Heart left ventricle (tissue), 16 donors: ENCODE measurements at regions not wholly inside any gene's neighbourhood (a gene's known extent, or its start where the extent isn't known, plus 50 kb on each side); places are given as distances from the start of the nearest gene placed in this dataset.

ENCODE experiments used
- ATAC-seq, 4 donors: fragments of 200-7000 bp; cut with Tn5 transposase; one replicate each; pipeline ENCODE4 v1.9.1; 2020 to 2022; ENCODE audit warnings: moderate library complexity in 4 of 4, mild to moderate bottlenecking in 3 of 4, moderate number of reproducible peaks in 1 of 4
- DNase-seq, 5 donors: peaks; one replicate each; pipeline ENCODE4 v3.0.0-alpha.2; 2020
- H3K27ac ChIP-seq, 12 donors: fragments of 200-600 bp; sonication (generic) in 4 of 12; one replicate each; pipeline versions ENCODE4 v1.5.0 to v1.8.0; 2016 to 2022; ENCODE audit warnings: mild to moderate bottlenecking in 2 of 12
- H3K27me3 ChIP-seq, 9 donors: fragments of 200-600 bp; sonication (generic) in 2 of 9; one replicate each; pipeline versions ENCODE4 v1.5.1 to v1.8.0; 2016 to 2022; ENCODE audit warnings: mild to moderate bottlenecking in 3 of 9
- H3K36me3 ChIP-seq, 9 donors: fragments of 200-600 bp; sonication (generic) in 2 of 9; one replicate each; pipeline versions ENCODE4 v1.5.0 to v1.8.0; 2018 to 2022; ENCODE audit warnings: mild to moderate bottlenecking in 2 of 9
- H3K4me1 ChIP-seq, 12 donors: fragments of 200-600 bp; sonication (generic) in 4 of 12; one replicate each; pipeline versions ENCODE4 v1.5.0 to v1.8.0; 2016 to 2022; ENCODE audit warnings: mild to moderate bottlenecking in 3 of 12
- H3K4me3 ChIP-seq, 12 donors: fragments of 200-600 bp; sonication (generic) in 4 of 12; one replicate each; pipeline versions ENCODE4 v1.5.0 to v1.8.0; 2017 to 2022; ENCODE audit warnings: mild to moderate bottlenecking in 9 of 12, moderate library complexity in 4 of 12
- H3K9me3 ChIP-seq, 12 donors: fragments of 200-600 bp; sonication (generic) in 4 of 12; one replicate each; pipeline versions ENCODE4 v1.5.0 to v1.8.0; 2016 to 2022; ENCODE audit warnings: mild to moderate bottlenecking in 1 of 12
- CTCF ChIP-seq, 12 donors: fragments of 200-600 bp; sonication (generic) in 4 of 12; IDR thresholded peaks; one replicate each; pipeline versions ENCODE4 v1.5.0 to v1.8.0; 2018 to 2022; ENCODE audit warnings: antibody characterized with exemption in 12 of 12, mild to moderate bottlenecking in 5 of 12
- POLR2A ChIP-seq, 2 donors: fragments of 450-650 bp; IDR thresholded peaks; one replicate each; pipeline ENCODE4 v1.6.1; 2017; ENCODE audit warnings: antibody characterized with exemption in 2 of 2, mild to moderate bottlenecking in 2 of 2, moderate library complexity in 2 of 2
- WGBS, 4 donors: extraction: QIAGEN DNeasy Blood & Tissue Kit in 2 of 4; methylation state at CpG; one replicate each; pipeline versions ENCODE4 v1.1.5 to v1.1.7; 2013 to 2018; 5-methylcytosine and 5-hydroxymethylcytosine counted together
- intact Hi-C, 10 donors: fragments of 100-400 bp; cut with DNase I; formaldehyde crosslinking; loops; one replicate each; pipeline versions ENCODE4 v1.11.1 to v1.14.2; 2022
- donor health status: ischemic (EF 13 %, LVEDD 7.1; RV severe dilation, severe dysfunction).
- donor health status: healthy with polysubstance abuse.
- donor health status: DM: no; HTN: yes; CAD: no.
- donor health status: DM: no; HTN: no; CAD: no.
- donor health status: ischemic (EF 25% LVEDD 6.9; RV normal size, moderate dysfunction).
- donor health status: ischemic (EF 25% LVEDD 5.7; RV mildly dilated, moderate dysfunction).
- donor health status: healthy.
- donor health status: DM: yes; HTN: yes; CAD: no.
- donor health status: ischemic (EF 35%, LVEDD 5.7; RV mildly dilated, moderate dysfunction).
- donor health status: nonischemic (EF 11% LVEDD 7.7; RV severe dilation, severe dysfunction).
- donor health status: DM: yes; HTN: yes; CAD: no.
- donor health status: PGD.
- donor health status: ischemic (EF 29% LVEDD 5.4; RV normal size, mild dysfunction).
- donor health status: nonischemic (EF 23%, LVEDD 6.1; RV moderate dilation, normal function).

- TF ChIP-seq CTCF (IDR thresholded peaks at IDR 0.05) (no peak), POLR2A (IDR thresholded peaks at IDR 0.05) (no peak)
- no peak for DNase-seq
- intact Hi-C loops = no loop called here
These were observed 180.3 kb downstream of the MYCN start for GRCh38 chr2:16120591-16121180.

GRCh38 chr2:16119741-16120140 is 179.4 kb downstream of the MYCN start:
- DNase-seq (no peak), ATAC-seq (no peak)
- peaks cover 0 to 7% (median 0%) of the 10 kb centered on the region in 12 donors for H3K9me3 ChIP-seq
- WGBS, 4 donors = 91 to 95% (median 93%) methylated on average over 3 of the region's 3 CpGs
- TF ChIP-seq CTCF (IDR thresholded peaks at IDR 0.05) (no peak), POLR2A (IDR thresholded peaks at IDR 0.05) (no peak)
- no peaks in the 10 kb centered on the region for H3K4me1 ChIP-seq
- H3K27ac ChIP-seq = no peak overlapping the region
- H3K4me3 ChIP-seq = no peak overlapping the region
- peaks cover 0 to 6% (median 0%) of the 10 kb centered on the region in 9 donors for H3K27me3 ChIP-seq
- intact Hi-C loops = no loop called here
- H3K36me3 ChIP-seq = no peaks in the 10 kb centered on the region

More at GRCh38 chr2:16120591-16121180, 180.3 kb downstream of the MYCN start:
- no peak for ATAC-seq
- Histone ChIP-seq H3K27me3 (peaks cover 0 to 11% (median 0%) of the 10 kb centered on the region in 9 donors), H3K9me3 (peaks cover 0 to 7% (median 0%) of the 10 kb centered on the region in 12 donors), H3K36me3 (no peaks in the 10 kb centered on the region), H3K27ac (no peak overlapping the region), H3K4me3 (no peak overlapping the region), H3K4me1 (no peaks in the 10 kb centered on the region)

GRCh38 chr2:16118611-16119590 is 178.6 kb downstream of the MYCN start:
- H3K36me3 ChIP-seq = no peaks in the 10 kb centered on the region
- H3K27ac ChIP-seq = no peak overlapping the region
- peaks cover 0 to 7% (median 0%) of the 10 kb centered on the region in 12 donors for H3K9me3 ChIP-seq
- TF ChIP-seq CTCF (IDR thresholded peaks at IDR 0.05) (no peak), POLR2A (IDR thresholded peaks at IDR 0.05) (no peak)
- ATAC-seq (no peak), DNase-seq (no peak)
- no peaks in the 10 kb centered on the region for H3K4me1 ChIP-seq
- WGBS, 4 donors = 89 to 93% (median 91%) methylated on average over 5 of the region's 5 CpGs
- peaks cover 0 to 5% (median 0%) of the 10 kb centered on the region in 9 donors for H3K27me3 ChIP-seq
- intact Hi-C loops = no loop called here
- H3K4me3 ChIP-seq = no peak overlapping the region
